A673 (cell line): ENCODE measurements at regions not wholly inside any gene's neighbourhood (a gene's known extent, or its start where the extent isn't known, plus 50 kb on each side); places are given as distances from the start of the nearest gene placed in this dataset.

ENCODE experiments used
- BruUV-seq: library from RNA; stranded (reverse); fragments of 400-500 nt; replicated peaks from 2 replicates; lab custom pipeline; 2021; lab: Mats Ljungman, UMichigan
- CTCF ChIA-PET: fragments of 300-600 bp; sonication (Branson Sonifier 250); formaldehyde crosslinking; loops from one replicate; lab custom pipeline; 2022; ENCODE audit warnings: antibody characterized with exemption; lab: Charles Lee
- POLR2A ChIA-PET: fragments of 300-600 bp; sonication (Branson Sonifier 250); formaldehyde crosslinking; loops from one replicate; lab custom pipeline; 2022; ENCODE audit warnings: antibody characterized with exemption; ENCODE audit not compliant: low non-redundant PET; lab: Charles Lee
- DNase-seq: peaks from one replicate; pipeline ENCODE4 v3.0.0-alpha.2; 2015; ENCODE audit warnings: low spot score
- H3K27ac ChIP-seq: fragments of 200-600 bp; sonication (generic); 2 replicates; pipeline ENCODE4 v1.5.1; 2016; ENCODE audit warnings: mixed run types, low read depth, mild to moderate bottlenecking, mixed read lengths, antibody characterized with exemption, low read length; ENCODE audit not compliant: poor library complexity, severe bottlenecking
- H3K27me3 ChIP-seq: fragments of 200-600 bp; sonication (generic); replicated peaks from 2 replicates; pipeline ENCODE4 v1.6.1; 2017; ENCODE audit warnings: mixed run types, low read depth, mild to moderate bottlenecking, mixed read lengths, antibody characterized with exemption, low read length; ENCODE audit not compliant: insufficient read depth, poor library complexity
- H3K36me3 ChIP-seq: fragments of 200-600 bp; sonication (generic); 2 replicates; pipeline ENCODE4 v1.6.1; 2016; ENCODE audit warnings: mixed run types, mild to moderate bottlenecking, mixed read lengths, antibody characterized with exemption, low read length; ENCODE audit not compliant: insufficient read depth, poor library complexity, severe bottlenecking
- H3K4me1 ChIP-seq: fragments of 200-600 bp; sonication (generic); 2 replicates; pipeline ENCODE4 v1.6.1; 2017; ENCODE audit warnings: mixed run types, mild to moderate bottlenecking, mixed read lengths, antibody characterized with exemption, low read length; ENCODE audit not compliant: insufficient read depth, poor library complexity, severe bottlenecking
- H3K4me3 ChIP-seq: fragments of 200-600 bp; sonication (generic); 2 replicates; pipeline ENCODE4 v1.5.1; 2016; ENCODE audit warnings: low read depth, mixed run types, mild to moderate bottlenecking, mixed read lengths, low read length; ENCODE audit not compliant: poor library complexity, severe bottlenecking
- H3K9me3 ChIP-seq: fragments of 200-600 bp; sonication (generic); 2 replicates; pipeline ENCODE4 v1.6.1; 2016; ENCODE audit warnings: mixed run types, low read depth, mild to moderate bottlenecking, mixed read lengths, antibody characterized with exemption, low read length; ENCODE audit not compliant: poor library complexity, severe bottlenecking
- EZH2 ChIP-seq: fragments of 200-600 bp; sonication (generic); IDR thresholded peaks from 2 replicates; pipeline ENCODE4 v1.6.1; 2017; ENCODE audit warnings: borderline replicate concordance, low read depth, mild to moderate bottlenecking, mixed read lengths, antibody characterized with exemption, low read length; ENCODE audit not compliant: poor library complexity, severe bottlenecking
- intact Hi-C: fragments of 100-400 bp; cut with micrococcal nuclease; formaldehyde crosslinking; loops from one replicate; pipeline ENCODE4 v1.10.0; 2022; ENCODE audit not compliant: unreplicated experiment
- TF ChIP-seq, protein P1 (sequence below): fragments of 300-800, 200-600 bp; sonication (generic); conservative IDR thresholded peaks from 2 replicates; pipeline ENCODE4 v1.5.1; 2017; ENCODE audit warnings: low read depth, mild to moderate bottlenecking, antibody characterized with exemption, low read length, moderate library complexity, mixed read lengths

DNA sequence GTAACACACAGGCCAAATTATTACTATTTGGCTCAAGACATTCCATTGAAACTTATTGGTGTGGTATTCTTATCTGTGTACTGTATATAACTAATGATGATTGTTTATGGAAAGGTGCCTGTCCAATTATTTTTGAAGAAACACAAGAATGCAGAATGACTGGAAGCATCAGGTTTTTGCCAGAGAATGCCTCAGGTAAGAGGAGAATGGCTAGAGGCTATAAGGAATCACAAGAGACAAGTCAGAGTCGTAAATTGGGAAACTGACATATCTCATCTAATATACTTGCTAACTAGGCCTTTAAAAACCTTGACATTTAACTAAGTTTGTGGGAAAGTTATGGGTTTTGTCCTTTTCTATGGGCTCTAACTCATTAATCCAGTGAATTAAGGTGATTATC is 69.3 kb upstream of the TTC29 start:
- no TSS peak for BruUV-seq

DNA sequence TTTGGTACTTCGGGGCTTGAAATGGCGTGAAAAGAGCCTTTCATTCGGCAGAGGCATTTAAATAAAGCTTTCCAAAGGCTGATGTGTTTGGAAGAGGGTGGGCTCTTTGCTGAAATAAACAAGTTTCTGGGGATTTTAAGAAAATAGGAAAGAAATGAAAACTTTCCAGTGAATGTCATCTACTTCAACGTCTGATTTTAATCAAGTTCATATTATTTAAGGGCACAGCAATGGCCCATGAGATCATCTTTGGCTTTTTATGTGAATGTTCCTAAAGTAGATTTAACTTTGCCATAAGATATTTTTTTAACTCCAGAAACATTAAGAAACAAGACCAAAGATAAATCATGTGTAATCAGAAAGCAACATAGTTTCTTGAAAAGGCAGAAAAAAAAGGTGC is 69.8 kb upstream of the TTC29 start:
- ChIA-PET POLR2A (no interaction called here), CTCF (interaction anchor here (0.6 kb wide), 1 partner anchor 852 kb away, joined by 3 read pairs; no protein-coding TSS in a partner anchor)
- no peak for TF ChIP-seq EZH2
- TF ChIP-seq, protein P1, sequence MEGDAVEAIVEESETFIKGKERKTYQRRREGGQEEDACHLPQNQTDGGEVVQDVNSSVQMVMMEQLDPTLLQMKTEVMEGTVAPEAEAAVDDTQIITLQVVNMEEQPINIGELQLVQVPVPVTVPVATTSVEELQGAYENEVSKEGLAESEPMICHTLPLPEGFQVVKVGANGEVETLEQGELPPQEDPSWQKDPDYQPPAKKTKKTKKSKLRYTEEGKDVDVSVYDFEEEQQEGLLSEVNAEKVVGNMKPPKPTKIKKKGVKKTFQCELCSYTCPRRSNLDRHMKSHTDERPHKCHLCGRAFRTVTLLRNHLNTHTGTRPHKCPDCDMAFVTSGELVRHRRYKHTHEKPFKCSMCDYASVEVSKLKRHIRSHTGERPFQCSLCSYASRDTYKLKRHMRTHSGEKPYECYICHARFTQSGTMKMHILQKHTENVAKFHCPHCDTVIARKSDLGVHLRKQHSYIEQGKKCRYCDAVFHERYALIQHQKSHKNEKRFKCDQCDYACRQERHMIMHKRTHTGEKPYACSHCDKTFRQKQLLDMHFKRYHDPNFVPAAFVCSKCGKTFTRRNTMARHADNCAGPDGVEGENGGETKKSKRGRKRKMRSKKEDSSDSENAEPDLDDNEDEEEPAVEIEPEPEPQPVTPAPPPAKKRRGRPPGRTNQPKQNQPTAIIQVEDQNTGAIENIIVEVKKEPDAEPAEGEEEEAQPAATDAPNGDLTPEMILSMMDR: no peak
- intact Hi-C loops: loop anchor here (5.0 kb wide), 1 partner anchor 572 kb away; no protein-coding TSS in a partner anchor
- BruUV-seq: no TSS peak
- Histone ChIP-seq H3K36me3 (no peaks in the 10 kb centered on the region), H3K27me3 (no peaks in the 10 kb centered on the region), H3K9me3 (no peaks in the 10 kb centered on the region), H3K27ac (no peak overlapping the region), H3K4me3 (no peak overlapping the region), H3K4me1 (no peaks in the 10 kb centered on the region)
- no peak for DNase-seq

More for the DNA sequence above, 69.3 kb upstream of the TTC29 start:
- H3K36me3 ChIP-seq: no peaks in the 10 kb centered on the region
- ChIA-PET CTCF (no interaction called here), POLR2A (no interaction called here)
- TF ChIP-seq, protein P1: no peak
- no peak for TF ChIP-seq EZH2
- H3K27ac ChIP-seq: no peak overlapping the region
- intact Hi-C loops: loop anchor here (5.0 kb wide), 1 partner anchor 572 kb away; no protein-coding TSS in a partner anchor
- no peak for DNase-seq
- H3K27me3 ChIP-seq: no peaks in the 10 kb centered on the region
- no peaks in the 10 kb centered on the region for H3K9me3 ChIP-seq
- no peak overlapping the region for H3K4me3 ChIP-seq
- no peaks in the 10 kb centered on the region for H3K4me1 ChIP-seq

DNA sequence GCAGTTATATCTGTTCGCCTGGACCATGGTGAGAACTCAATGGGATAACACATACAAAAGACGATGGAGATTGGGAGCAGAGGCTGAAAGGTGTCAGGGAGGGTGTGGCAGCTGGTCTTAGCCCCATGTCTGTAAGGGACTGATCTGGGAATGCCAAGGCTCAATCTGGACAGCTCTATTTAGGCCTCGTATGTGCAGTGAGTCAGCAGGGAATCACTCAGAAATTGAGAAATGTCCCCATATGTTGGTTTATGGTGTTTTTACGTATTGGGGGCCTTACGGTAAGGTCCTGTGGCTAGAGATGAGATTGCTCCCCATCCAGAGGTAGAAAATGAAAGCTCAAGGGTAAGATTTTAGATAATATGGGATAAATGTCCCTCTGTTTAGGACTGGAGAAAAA is 71.4 kb upstream of the TTC29 start:
- Histone ChIP-seq H3K36me3 (no peaks in the 10 kb centered on the region), H3K4me1 (no peaks in the 10 kb centered on the region), H3K27me3 (no peaks in the 10 kb centered on the region), H3K4me3 (no peak overlapping the region), H3K27ac (no peak overlapping the region), H3K9me3 (no peaks in the 10 kb centered on the region)
- ChIA-PET CTCF (interaction anchor here (1.2 kb wide), 1 partner anchor 80 kb away, joined by 3 read pairs; no protein-coding TSS in a partner anchor), POLR2A (no interaction called here)
- no peak for DNase-seq
- TF ChIP-seq EZH2: no peak
- TF ChIP-seq, protein P1: no peak
- intact Hi-C loops: loop anchor here (5.0 kb wide), 1 partner anchor 570 kb away; no protein-coding TSS in a partner anchor
- BruUV-seq: no TSS peak
